ENCODE measurements at regions not wholly inside any gene's neighbourhood (a gene's known extent, or its start where the extent isn't known, plus 50 kb on each side); places are given as distances from the start of the nearest gene placed in this dataset.
"Not testable (repeated sequence)": the region's sequence is repeated elsewhere in the genome, so short reads cannot be mapped to it uniquely, and the experiment has no call there.

- DNase-seq, result no peak
These were observed 58.5 kb downstream of the TEX13C start for GRCh38 chrX:125378205-125378604.

- no peak for DNase-seq
These were observed 59.1 kb downstream of the TEX13C start for GRCh38 chrX:125378770-125379169.

- DNase-seq, result no peak
These were observed 62.5 kb downstream of the TEX13C start for GRCh38 chrX:125382148-125382628.

- DNase-seq, result no peak
These were observed 63.2 kb downstream of the TEX13C start for GRCh38 chrX:125382889-125383288.

- DNase-seq, result no peak
These were observed 65.2 kb downstream of the TEX13C start for GRCh38 chrX:125384867-125385266.

- no peak for DNase-seq
These were observed 68.3 kb downstream of the TEX13C start for GRCh38 chrX:125387945-125388344.

GRCh38 chrX:125394449-125394848, 74.8 kb downstream of the TEX13C start:
- DNase-seq, result no peak

- DNase-seq, result no peak
These were observed 76.0 kb downstream of the TEX13C start for GRCh38 chrX:125395626-125396025.

GRCh38 chrX:125398959-125399440, 79.3 kb downstream of the TEX13C start:
- no peak for DNase-seq

GRCh38 chrX:125402807-125403206, 83.1 kb downstream of the TEX13C start:
- no peak for DNase-seq

GRCh38 chrX:125404667-125405160, 85.0 kb downstream of the TEX13C start:
- DNase-seq, result no peak

- DNase-seq, result no peak
These were observed 85.7 kb downstream of the TEX13C start for GRCh38 chrX:125405339-125405738.

- DNase-seq, result no peak
These were observed 87.6 kb downstream of the TEX13C start for GRCh38 chrX:125407314-125407713.

- no peak for DNase-seq
These were observed 101.1 kb downstream of the TEX13C start for GRCh38 chrX:125420809-125421208.

- no peak for DNase-seq
These were observed 103.3 kb downstream of the TEX13C start for GRCh38 chrX:125422986-125423385.

- DNase-seq, result no peak
These were observed 104.9 kb downstream of the TEX13C start for GRCh38 chrX:125424536-125424935.

- DNase-seq, result peak; percentile 27 to 63
These were observed 117.2 kb downstream of the TEX13C start for GRCh38 chrX:125436855-125437254.

- DNase-seq, result no peak
These were observed 119.7 kb downstream of the TEX13C start for GRCh38 chrX:125439194-125439849.

- DNase-seq, result no peak
These were observed 125.0 kb downstream of the TEX13C start for GRCh38 chrX:125444659-125445058.

GRCh38 chrX:125475482-125475881, 155.8 kb downstream of the TEX13C start:
- DNase-seq, result no peak

GRCh38 chrX:125492439-125492838, 172.8 kb downstream of the TEX13C start:
- no peak for DNase-seq

GRCh38 chrX:125493004-125493403, 173.3 kb downstream of the TEX13C start:
- DNase-seq, result not testable (repeated sequence)

GRCh38 chrX:125497667-125498066, 178.0 kb downstream of the TEX13C start:
- no peak for DNase-seq

GRCh38 chrX:125503769-125504168, 184.1 kb downstream of the TEX13C start:
- DNase-seq, result no peak

GRCh38 chrX:125505207-125505606, 185.5 kb downstream of the TEX13C start:
- no peak for DNase-seq

Measured in NCI-H524 (cell line).